IPS-11a (cell line): ENCODE measurements at regions not wholly inside any gene's neighbourhood (a gene's known extent, or its start where the extent isn't known, plus 50 kb on each side); places are given as distances from the start of the nearest gene placed in this dataset.
"Not testable (repeated sequence)": the region's sequence is repeated elsewhere in the genome, so short reads cannot be mapped to it uniquely, and the experiment has no call there.

Experiments
- H3K4me3 ChIP-seq: one replicate; pipeline ENCODE4 v1.5.1; 2013; ENCODE audit warnings: low read depth, low read length, control low read depth

DNA sequence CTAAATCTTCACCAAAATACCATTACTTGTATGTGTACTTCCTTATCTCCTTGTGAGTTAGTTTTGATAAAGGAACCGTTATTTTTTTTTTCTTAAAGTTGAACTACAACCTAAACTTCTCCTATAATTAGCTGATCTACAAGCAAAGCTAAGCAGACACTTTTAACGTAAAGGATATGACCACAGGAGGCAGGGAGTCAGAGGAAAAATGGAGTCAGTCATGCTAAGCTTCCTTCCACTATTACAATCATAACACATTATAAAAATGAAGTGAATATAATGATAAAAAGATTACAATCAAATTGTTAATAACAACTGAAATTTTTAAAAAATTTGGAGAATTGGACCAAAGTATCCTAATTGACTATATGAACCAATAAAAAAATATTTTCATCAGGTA is 892.6 kb downstream of the KCNT2 start:
- no peak overlapping the region for H3K4me3 ChIP-seq

DNA sequence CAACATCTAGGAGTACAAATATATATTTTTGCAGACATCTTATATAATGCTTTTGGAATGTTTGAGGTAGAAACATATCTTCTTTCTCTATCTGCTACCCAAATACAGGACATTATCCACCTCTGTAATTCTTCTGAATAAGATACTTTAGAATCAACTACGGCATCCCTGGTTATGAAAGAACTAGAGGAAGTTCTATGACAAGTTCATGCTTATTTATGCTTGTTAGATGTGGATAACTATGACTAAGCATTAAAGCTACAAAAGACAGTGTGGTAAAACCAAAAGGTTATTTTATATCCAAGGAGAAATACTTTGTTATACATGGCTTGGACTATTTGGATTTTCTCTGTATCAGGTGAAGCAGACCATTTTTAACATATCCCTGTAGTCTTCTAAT is 894.0 kb downstream of the KCNT2 start:
- H3K4me3 ChIP-seq: no peak overlapping the region

DNA sequence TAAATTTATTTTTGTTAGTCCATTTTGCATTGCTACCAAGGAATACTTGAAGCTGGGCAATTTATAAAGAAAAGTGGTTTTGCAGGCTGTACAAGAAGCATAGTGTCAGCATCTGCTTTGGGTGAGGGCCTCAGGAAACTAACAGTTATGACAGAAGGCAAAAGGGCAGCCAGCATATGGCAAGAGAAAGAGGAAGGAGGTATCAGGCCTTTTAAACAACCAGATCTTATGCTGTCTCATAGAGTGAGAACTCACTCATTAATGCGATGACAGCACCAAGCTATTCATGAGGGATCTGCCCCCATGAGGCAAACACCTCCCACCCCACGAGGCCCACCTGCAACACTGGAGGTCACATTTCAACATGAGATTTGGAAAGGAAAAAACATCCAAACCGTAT is 898.4 kb downstream of the KCNT2 start:
- no peak overlapping the region for H3K4me3 ChIP-seq

DNA sequence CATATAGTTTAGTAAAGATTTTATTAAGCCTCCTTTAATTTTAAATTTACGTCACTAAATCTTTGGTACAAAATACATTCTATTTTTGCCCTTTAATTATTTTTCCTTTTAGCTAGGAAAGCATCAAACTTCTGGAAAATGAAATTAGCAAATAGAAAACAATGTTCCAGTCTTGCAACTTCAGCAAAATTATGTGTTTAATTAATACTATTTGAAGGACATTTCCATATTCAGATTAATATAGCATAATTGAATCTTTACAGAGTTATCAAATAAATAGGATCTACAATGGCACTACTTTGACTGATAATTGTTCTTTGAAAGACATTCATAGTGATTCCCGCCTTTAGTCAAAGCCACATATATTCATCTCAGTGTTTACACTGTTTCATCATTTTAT is 904.2 kb downstream of the KCNT2 start:
- no peak overlapping the region for H3K4me3 ChIP-seq

DNA sequence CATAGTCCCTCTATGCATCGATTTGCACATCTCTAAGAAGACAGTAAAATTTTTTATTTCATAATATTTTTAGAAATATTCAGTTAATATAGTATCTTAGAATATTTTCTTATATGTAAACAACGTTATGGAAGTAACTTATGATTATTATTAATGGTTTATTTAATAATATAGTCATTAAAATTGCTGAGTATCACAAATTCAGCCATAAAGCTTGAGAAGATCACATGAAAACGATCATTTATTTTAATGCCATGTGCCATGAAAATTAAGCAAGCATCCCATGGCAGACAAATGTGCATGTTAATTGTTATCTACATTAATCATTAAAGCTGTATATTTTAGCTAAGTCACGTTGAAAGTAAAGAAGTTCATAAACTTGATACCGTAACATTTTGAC is 907.1 kb downstream of the KCNT2 start:
- no peak overlapping the region for H3K4me3 ChIP-seq

DNA sequence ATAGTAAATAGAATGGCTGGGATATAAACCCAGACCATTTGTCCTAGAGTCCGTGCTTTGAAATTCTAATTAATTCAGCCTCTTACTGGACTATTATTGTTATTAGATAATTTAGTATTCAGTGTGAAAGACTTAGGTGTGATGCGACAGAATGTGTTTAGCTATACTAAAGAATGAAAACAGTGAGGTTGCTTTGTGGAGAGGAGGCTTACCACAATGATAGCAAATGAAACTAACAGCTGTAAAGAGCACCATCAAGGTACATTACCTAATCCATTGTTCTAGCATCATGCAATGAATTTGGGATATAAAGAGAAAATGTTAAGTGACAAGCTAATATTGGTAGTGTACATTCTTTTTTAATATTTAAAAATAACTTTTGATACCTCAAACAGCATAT is 911.1 kb downstream of the KCNT2 start:
- no peak overlapping the region for H3K4me3 ChIP-seq

DNA sequence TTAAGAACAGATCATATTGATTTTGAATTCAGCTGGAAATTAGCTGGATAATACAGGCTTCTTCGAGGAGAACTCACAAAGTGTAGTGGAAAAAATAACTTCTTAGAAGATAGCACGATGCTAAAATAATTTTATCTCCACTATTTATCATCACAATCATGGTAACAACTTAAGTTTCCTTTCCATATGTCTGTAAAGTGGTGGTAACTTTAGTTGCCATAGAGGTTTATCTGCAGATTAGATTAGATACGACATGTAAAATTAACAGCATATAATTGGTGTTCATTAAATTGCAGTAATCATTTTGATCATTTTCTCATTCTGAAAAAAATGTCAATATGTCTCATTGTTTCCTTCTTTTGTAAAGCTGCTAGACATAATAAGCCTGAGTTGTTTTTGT is 921.5 kb downstream of the KCNT2 start:
- no peak overlapping the region for H3K4me3 ChIP-seq

DNA sequence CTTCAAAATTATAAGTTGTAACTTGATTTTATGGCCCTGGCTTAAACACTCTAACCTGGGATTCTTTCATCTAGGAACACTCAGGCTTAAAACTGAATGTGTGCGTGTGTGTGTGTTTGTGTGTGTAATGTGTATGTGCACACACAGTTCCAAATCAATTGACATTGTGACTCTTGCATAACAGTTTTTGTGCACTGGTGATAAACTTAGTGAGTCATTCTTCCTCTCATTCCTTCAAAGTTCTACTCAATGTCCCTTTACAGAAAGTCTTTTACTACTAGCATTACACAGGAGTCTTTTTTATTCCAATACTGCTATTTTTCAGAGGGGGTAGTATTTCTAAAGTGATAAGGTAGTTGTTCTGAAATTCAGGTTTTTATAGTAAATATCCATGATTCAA is 943.6 kb downstream of the KCNT2 start:
- H3K4me3 ChIP-seq: no peak overlapping the region

DNA sequence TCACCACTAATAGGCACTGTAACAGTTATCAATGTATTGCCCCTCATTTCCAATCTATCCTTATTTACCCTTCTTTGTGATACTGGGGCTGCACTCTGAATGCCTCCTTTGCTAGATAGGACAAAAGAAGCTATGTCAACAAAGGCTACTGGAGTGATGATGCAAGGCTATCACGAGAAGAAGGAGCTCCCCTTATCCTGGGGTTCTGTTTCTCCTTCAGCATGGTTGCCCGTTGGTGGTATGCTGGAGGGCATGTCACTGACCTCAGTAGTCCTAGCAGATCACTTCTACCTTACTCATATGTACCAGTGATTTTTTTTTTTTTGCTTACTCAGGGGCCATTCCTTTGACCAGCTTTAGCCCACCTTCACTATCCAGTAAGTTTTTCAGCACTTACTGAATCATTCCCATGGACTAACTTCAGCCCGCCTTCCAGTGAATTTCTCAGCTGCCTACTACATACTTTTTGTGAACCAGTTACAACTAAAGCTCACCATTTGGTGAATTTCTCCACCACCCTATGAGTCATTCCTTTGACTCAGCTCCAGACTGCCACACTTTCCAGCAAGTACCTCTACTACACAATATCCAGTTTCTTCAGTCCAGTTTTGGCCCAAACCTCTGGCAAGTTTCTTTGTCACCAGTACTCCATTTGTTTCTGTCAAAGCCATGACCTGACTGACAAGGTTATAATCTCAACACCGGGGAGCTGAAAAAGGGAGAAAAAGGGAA is 944.5 kb downstream of the KCNT2 start:
- no peak overlapping the region for H3K4me3 ChIP-seq

DNA sequence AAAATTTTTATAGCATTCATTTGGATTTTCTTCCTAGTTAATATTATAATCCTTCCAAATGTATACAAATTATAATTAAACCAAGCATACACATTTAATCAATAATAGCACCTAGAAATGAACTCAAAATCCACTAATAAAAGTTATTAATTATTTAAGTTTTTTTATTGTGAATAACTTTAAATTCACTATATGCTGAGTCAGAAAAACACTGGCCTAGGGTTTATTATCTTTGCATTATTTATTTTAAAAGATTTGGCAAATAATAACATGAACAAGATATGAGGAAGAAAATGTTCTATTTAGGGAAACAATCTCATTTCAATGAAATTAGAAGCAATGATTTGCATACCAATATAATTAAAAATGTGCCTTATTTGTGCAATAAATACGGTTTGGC is 951.5 kb downstream of the KCNT2 start:
- H3K4me3 ChIP-seq: no peak overlapping the region

DNA sequence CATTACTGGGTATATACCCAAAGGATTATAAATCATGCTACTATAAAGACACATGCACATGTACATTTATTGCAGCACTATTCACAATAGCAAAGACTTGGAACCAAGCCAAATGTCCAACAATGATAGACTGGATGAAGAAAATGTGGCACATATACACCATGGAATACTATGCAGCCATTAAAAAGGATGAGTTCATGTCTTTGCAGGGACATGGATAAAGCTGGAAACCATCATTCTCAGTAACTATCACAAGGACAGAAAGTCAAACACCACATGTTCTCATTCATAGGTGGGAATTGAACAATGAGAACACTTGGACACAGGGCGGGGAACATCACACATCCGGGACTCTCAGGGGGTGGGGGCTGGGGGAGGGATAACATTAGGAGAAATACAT is 959.4 kb downstream of the KCNT2 start:
- not testable (repeated sequence) for H3K4me3 ChIP-seq

DNA sequence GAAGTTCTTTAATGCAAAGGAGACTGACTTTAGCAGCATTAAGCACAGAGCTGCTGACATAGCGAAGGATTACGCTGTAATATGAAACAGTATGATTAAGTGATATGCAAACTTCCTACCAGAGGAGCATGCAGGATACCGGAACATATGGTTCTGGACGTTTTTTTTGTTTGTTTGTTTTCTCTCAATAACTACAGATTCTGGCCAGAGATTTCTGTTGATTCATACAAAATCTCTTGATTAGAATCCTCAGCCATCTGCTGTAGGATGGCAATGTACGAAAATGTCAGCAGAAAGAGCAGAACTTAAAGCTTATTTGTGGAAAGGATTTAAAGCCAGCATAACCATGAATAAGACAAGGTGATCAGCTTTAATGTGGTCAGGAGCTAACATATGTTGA is 970.7 kb downstream of the KCNT2 start:
- no peak overlapping the region for H3K4me3 ChIP-seq

DNA sequence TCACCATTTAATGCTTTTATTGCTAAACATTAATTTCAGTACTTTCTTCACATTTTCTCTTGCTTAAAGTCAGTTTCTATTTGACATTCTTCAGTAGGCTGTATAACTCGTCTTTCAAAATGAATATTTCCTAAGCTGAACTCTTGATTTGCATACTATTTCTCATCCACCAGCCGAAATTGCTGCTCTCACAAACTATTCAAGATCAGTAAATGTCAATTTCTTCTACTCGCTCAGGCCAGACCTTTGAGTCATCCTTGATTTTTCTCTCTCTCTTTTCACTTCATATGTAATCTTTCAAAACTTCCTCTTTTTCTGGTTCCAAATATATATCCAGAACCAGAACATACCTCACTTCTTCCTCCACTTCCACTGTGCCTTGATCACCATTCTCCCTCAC is 990.0 kb downstream of the KCNT2 start:
- H3K4me3 ChIP-seq: no peak overlapping the region

DNA sequence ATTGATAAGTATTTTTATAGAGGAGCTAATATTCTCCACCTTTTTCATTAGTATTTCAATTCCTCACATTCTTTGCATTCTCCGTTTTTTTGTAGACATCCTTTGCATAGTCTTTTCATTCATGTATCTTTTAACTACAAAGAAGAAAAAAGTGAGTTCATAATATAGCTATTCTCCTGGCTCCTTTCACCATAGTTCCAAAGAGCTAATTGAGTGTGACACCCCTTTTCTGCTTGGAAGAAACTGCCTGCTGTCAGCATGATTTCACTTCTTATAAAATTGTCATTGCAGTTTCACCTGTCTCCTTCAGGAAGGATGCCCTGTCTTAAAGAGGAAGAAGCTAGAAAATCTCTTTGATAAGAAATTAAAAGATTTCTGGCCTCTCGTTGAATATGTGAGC is 991.1 kb downstream of the KCNT2 start:
- H3K4me3 ChIP-seq: no peak overlapping the region

DNA sequence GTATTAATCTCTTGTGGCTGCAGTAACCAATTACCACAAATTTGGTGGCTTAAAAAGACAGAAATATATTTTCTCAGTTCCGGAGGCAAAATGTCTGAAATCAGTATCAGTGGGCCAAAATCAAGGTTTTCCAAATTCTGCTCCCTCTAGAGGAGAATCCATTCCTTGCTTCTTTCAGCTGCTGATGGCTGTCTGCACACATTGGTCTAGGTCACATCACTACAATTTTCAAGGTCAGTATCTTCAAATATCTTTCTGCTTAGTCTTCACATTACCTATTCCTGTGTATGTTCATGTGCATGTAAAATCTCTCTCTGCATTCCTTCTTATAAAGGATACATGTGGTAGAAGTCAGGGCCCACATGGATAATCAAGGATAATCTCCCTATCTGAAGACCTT is 999.4 kb downstream of the KCNT2 start:
- H3K4me3 ChIP-seq: no peak overlapping the region

DNA sequence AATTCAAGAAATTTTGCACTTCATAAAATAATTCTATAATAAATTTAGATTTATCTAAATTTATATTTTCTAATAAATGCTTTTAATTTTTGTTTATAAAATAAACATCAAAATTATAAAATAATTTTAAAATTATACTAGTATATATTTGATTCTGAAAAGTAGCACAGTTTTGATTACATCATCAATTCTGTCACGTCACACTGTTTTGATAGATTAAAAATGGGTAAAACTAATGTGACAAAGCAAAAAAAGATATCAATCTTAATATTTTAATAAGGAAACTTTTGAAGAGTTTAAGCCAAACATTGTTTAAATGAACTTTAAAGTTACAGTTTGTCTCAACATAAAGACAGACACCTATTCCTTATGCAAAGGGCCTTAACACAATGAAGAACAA is 1001.8 kb downstream of the KCNT2 start:
- no peak overlapping the region for H3K4me3 ChIP-seq

DNA sequence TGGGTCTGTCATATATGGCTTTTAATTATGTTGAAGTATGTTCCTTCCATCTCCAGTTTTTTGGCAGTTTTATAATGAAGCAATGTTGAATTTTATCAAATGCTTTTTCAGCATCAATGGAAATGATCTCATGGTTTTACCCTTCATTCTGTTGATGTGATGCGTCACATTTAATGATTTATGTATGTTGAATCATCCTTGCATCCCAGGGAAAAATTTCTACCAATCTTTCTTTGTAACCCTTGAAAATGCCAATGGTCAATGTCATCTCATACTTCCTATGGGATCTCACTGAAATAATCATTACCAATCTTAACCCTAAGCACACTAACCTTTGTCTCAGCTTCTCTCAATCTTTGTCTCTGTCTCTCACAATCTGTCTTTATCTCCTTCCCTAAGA is 1004.0 kb downstream of the KCNT2 start:
- no peak overlapping the region for H3K4me3 ChIP-seq

DNA sequence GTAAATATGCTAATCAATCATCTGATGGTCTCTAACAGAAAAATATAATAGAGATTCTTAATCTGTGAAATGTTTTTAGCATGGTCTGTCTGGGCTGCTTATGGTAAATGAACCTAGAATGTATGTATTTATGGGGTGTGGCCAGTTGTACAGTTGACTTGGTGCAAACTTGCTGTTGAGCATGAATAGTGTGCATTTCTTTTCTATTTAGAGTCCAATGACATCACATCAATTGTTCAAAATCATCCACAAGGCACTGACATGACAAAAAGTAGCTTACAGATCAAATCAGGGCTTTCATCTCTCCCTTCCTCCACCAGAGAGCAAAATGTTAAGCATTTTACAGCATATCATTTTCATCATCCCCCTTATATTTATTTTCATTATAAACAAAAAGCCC is 1010.3 kb downstream of the KCNT2 start:
- no peak overlapping the region for H3K4me3 ChIP-seq

DNA sequence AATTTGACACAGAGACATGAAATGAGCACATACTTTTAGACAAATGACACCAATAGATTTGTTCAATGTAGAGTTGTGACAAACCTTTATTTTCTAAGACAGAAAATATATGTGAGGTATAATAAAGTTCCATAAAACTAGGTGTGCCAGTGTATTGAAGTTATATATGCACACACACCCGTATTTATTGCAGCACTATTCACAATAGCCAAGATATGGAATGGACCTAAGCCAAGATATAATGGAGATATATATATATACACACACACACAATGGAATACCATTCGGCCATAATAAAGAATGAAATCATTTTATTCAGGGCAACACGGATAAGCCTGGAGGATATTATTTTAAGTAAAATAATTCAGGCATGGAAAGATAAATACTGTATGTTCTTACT is 1013.5 kb downstream of the KCNT2 start:
- H3K4me3 ChIP-seq: no peak overlapping the region

DNA sequence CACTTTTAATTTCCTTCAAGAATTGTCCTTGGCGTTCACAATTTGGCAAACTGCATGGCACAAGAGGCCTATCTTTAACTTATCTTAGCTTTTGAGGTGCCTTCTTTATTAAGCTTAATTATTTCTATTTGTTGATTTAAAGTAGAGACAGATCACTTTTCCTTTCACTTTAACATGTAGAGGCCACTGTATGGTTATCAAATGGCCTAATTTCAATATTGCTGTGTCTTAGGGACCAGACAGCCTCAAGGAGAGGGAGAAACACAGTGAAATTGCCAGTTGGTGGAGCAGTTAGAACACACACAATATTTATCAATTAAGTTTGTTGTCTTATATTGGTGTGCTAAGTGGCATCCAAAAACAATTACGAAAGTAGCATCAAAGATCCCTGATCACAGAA is 1013.9 kb downstream of the KCNT2 start:
- H3K4me3 ChIP-seq: no peak overlapping the region

DNA sequence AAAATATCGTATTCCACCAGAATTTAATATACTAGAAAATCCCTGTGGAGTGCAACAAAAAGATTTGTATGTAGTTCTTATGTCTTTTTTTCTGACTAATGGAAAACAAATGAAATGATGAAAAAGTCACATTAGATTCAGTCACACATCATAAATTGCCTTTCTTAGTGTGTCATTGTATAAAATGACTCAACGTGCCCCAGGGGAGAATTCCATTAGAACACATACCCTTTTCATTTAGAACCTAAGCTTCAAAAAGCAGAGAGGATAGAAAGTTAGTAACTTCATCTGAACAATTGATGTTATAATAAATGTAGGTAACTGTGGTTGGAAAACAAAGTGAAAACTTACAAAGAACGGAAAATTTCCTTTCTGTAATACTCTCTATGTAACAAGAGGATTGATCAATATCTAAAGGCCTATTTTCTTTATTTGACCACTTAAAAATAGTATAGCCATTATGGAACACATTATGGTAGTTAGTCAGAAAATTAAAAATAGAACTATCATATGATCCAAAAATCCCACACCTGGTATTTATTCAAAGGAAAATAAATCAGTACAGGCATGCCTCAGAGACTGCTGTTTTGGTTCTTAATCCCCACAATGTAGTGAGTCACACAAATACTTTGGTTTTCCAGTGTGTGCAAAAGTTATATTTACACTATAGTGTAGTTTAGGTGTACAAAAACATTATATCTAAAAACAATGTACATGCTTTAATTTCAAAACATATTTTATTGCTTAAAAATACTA is 1016.1 kb downstream of the KCNT2 start:
- H3K4me3 ChIP-seq: no peak overlapping the region

DNA sequence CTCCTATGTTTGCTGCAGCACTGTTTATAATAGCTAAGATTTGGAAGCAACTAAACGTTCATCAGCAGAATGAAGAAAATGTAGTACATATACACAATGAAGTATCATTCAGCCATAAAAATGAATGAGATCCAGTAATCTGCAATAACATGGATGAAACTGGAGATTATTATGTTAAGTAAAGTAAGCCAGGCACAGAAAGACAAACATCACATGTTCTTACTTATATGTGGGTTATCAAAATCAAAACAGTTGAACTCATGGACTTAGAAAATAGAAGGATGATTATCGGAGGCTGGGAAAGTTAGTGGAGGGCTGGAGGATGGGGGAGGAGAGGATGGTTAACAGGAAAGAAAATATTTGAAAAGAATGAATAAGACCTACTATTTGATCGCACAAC is 1017.6 kb downstream of the KCNT2 start:
- no peak overlapping the region for H3K4me3 ChIP-seq
